Keratinocyte (primary cell): ENCODE measurements at regions not wholly inside any gene's neighbourhood (a gene's known extent, or its start where the extent isn't known, plus 50 kb on each side); places are given as distances from the start of the nearest gene placed in this dataset.

Experiments
- DNase-seq: peaks from one replicate; pipeline ENCODE4 v3.0.0-alpha.2; 2011; ENCODE audit warnings: low read depth, missing footprints, low spot score
- FAIRE-seq: peaks from 2 replicates; lab custom pipeline; 2011; peaks lifted over from hg19 to GRCh38; lab: Jason Lieb, UNC
- H2AFZ ChIP-seq: 2 replicates; pipeline ENCODE4 v1.6.0; 2012; ENCODE audit warnings: low read length, control low read depth, inconsistent platforms; ENCODE audit not compliant: control insufficient read depth
- H3K27ac ChIP-seq: 2 replicates; pipeline ENCODE4 v1.5.1; 2011; ENCODE audit warnings: low read length; ENCODE audit not compliant: control insufficient read depth, insufficient read depth
- H3K27me3 ChIP-seq: 3 replicates; pipeline ENCODE4 v1.6.0; 2011; ENCODE audit warnings: low read length; ENCODE audit not compliant: control insufficient read depth, insufficient read depth; ENCODE audit errors: extremely low read depth
- H3K36me3 ChIP-seq, 2 experiments: 2 replicates in 1 of 2; 3 replicates in 1 of 2; pipeline ENCODE4 v1.5.1; 2011; ENCODE audit warnings: low read length in 2 of 2, mild to moderate bottlenecking in 1 of 2; ENCODE audit not compliant: control insufficient read depth in 2 of 2, insufficient read depth in 2 of 2; ENCODE audit errors: extremely low read depth in 1 of 2
- H3K4me1 ChIP-seq: 3 replicates; pipeline ENCODE4 v1.5.1; 2011; ENCODE audit warnings: low read length; ENCODE audit not compliant: control insufficient read depth, insufficient read depth; ENCODE audit errors: extremely low read depth
- H3K4me2 ChIP-seq: 3 replicates; pipeline ENCODE4 v1.6.0; 2011; ENCODE audit warnings: low read depth, low read length; ENCODE audit not compliant: control insufficient read depth, insufficient read depth; ENCODE audit errors: extremely low read depth
- H3K4me3 ChIP-seq, 3 experiments: fragments of 200-600 bp in 1 of 3; sonication (generic) in 1 of 3; 2 replicates in 2 of 3; 3 replicates in 1 of 3; pipeline ENCODE4 v1.5.1; 2011 to 2016; ENCODE audit warnings: low read length in 3 of 3, mild to moderate bottlenecking in 3 of 3, control low read depth in 2 of 3, inconsistent platforms in 1 of 3, low read depth in 1 of 3, mixed read lengths in 1 of 3, mixed run types in 1 of 3, moderate library complexity in 1 of 3; ENCODE audit not compliant: control insufficient read depth in 2 of 3, insufficient read depth in 2 of 3; ENCODE audit errors: extremely low read depth in 1 of 3
- H3K79me2 ChIP-seq: 2 replicates; pipeline ENCODE4 v1.6.0; 2012; ENCODE audit warnings: low read length; ENCODE audit not compliant: control insufficient read depth, insufficient read depth
- H3K9ac ChIP-seq: 3 replicates; pipeline ENCODE4 v1.6.0; 2011; ENCODE audit warnings: low read length; ENCODE audit not compliant: control insufficient read depth, insufficient read depth; ENCODE audit errors: extremely low read depth
- H3K9me1 ChIP-seq: 3 replicates; pipeline ENCODE4 v1.6.0; 2011; ENCODE audit warnings: low read length; ENCODE audit not compliant: control insufficient read depth, insufficient read depth; ENCODE audit errors: extremely low read depth
- H3K9me3 ChIP-seq: 2 replicates; pipeline ENCODE4 v1.5.1; 2012; ENCODE audit warnings: low read depth, low read length; ENCODE audit not compliant: control insufficient read depth
- H4K20me1 ChIP-seq: 3 replicates; pipeline ENCODE4 v1.6.0; 2011; ENCODE audit warnings: low read length; ENCODE audit not compliant: control insufficient read depth, insufficient read depth; ENCODE audit errors: extremely low read depth
- CTCF ChIP-seq, 3 experiments: IDR thresholded peaks in 1 of 3; conservative IDR thresholded peaks in 1 of 3; optimal IDR thresholded peaks in 1 of 3; 2 replicates in 2 of 3; 3 replicates in 1 of 3; pipeline versions ENCODE3 to v1.5.1; 2011; ENCODE audit warnings: low read length in 3 of 3, mild to moderate bottlenecking in 3 of 3, moderate library complexity in 2 of 3, control low read depth in 1 of 3, inconsistent platforms in 1 of 3; ENCODE audit not compliant: insufficient read depth in 2 of 3; ENCODE audit errors: extremely low read depth in 1 of 3
- EZH2 ChIP-seq: IDR thresholded peaks from one replicate; pipeline ENCODE4 v1.6.1; 2012; ENCODE audit warnings: inconsistent platforms, mild to moderate bottlenecking, low read length, moderate library complexity
- dilution Hi-C: fragments of 300-500 bp; cut with MboI; formaldehyde crosslinking; loops from one replicate; pipeline ENCODE4 v1.7.0; 2020; ENCODE audit warnings: low sequenced_read_pairs; ENCODE audit not compliant: extremely low pct_ligation_motif_present

- Histone ChIP-seq H3K27ac (no peak overlapping the region), H3K79me2 (no peaks in the 10 kb centered on the region), H3K4me3 (no peak overlapping the region), H3K4me1 (peaks cover 12% of the 10 kb centered on the region), H3K4me2 (no peak overlapping the region), H3K9me1 (no peaks in the 10 kb centered on the region), H4K20me1 (no peaks in the 10 kb centered on the region), H3K27me3 (no peaks in the 10 kb centered on the region), H3K9me3 (no peaks in the 10 kb centered on the region), H2AFZ (no peak overlapping the region), H3K9ac (no peak overlapping the region), H3K36me3 (no peaks in the 10 kb centered on the region)
- DNase-seq = no peak
- FAIRE-seq = no peak
- dilution Hi-C loops = no loop called here
- TF ChIP-seq CTCF (optimal IDR thresholded peaks at IDR 0.05 in 1 of 3, IDR thresholded peaks at IDR 0.05 in 1 of 3, conservative IDR thresholded peaks at IDR 0.05 in 1 of 3; ENCODE audit: extremely low read depth in 1 of 3, insufficient read depth in 2 of 3, low read length in 3 of 3) (no peak), EZH2 (no peak)
Observed at GRCh38 chr5:61600123-61600444, 268.0 kb downstream of the ZSWIM6 start.

DNA sequence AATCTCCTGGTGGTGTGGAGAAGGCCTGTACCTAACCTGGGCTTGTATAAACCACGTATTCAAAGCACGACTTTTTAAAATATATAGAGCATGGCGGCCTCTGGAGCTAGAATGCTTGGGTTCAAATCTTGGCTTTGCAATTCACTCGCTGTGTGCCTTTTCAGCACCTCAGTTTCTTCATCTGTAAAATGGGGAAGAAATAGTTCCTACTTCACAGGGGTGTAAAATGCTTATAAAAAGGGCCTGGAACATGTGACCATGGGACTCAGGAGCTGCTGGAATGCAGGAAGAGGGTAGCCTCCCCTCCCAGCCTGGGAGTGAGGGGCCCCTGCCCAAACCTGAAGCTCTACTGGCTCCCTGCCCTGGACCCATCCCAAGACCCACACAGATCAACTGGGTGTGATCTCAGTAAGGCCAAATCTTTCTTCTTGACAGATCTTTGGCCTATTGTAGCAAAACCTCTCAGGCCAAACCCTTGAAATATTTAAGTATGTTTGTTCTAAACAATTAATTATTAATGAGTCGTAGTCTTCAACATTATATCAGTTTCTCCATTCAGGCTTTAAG lies 269.0 kb downstream of the ZSWIM6 start:
- Histone ChIP-seq H4K20me1 (no peaks in the 10 kb centered on the region), H3K9me3 (no peaks in the 10 kb centered on the region), H3K27me3 (no peaks in the 10 kb centered on the region), H3K4me2 (no peak overlapping the region), H3K79me2 (no peaks in the 10 kb centered on the region), H2AFZ (no peak overlapping the region), H3K9me1 (no peaks in the 10 kb centered on the region), H3K27ac (no peak overlapping the region), H3K36me3 (no peaks in the 10 kb centered on the region), H3K4me1 (peaks cover 12% of the 10 kb centered on the region), H3K4me3 (no peak overlapping the region), H3K9ac (no peak overlapping the region)
- no peak for FAIRE-seq
- DNase-seq = no peak
- TF ChIP-seq EZH2 = no peak
- TF ChIP-seq CTCF (optimal IDR thresholded peaks at IDR 0.05 in 1 of 3, IDR thresholded peaks at IDR 0.05 in 1 of 3, conservative IDR thresholded peaks at IDR 0.05 in 1 of 3; ENCODE audit: extremely low read depth in 1 of 3, insufficient read depth in 2 of 3, low read length in 3 of 3) = no peak
- dilution Hi-C loops = no loop called here
